IMR-90 (cell line): ENCODE measurements at regions not wholly inside any gene's neighbourhood (a gene's known extent, or its start where the extent isn't known, plus 50 kb on each side); places are given as distances from the start of the nearest gene placed in this dataset.

Experiments used
- POLR2A ChIP-seq: IDR thresholded peaks from 2 replicates; pipeline ENCODE4 v1.6.1; 2012; ENCODE audit warnings: mild to moderate bottlenecking, low read depth, low read length
- SMC3 ChIP-seq: fragments of 150-350 bp; IDR thresholded peaks from 2 replicates; pipeline ENCODE4 v1.6.1; 2016; ENCODE audit warnings: low read depth, mild to moderate bottlenecking, antibody characterized with exemption, low read length, moderate library complexity
- USF2 ChIP-seq: fragments of 150-350 bp; IDR thresholded peaks from 2 replicates; pipeline ENCODE4 v1.6.1; 2017; ENCODE audit warnings: mild to moderate bottlenecking, antibody characterized with exemption, low read length, low read depth
- TF ChIP-seq, protein P1 (sequence below): conservative IDR thresholded peaks from 2 replicates; pipeline ENCODE4 v1.5.1; 2012; ENCODE audit warnings: mild to moderate bottlenecking, low read depth, low read length, improper control_type of control experiment

DNA sequence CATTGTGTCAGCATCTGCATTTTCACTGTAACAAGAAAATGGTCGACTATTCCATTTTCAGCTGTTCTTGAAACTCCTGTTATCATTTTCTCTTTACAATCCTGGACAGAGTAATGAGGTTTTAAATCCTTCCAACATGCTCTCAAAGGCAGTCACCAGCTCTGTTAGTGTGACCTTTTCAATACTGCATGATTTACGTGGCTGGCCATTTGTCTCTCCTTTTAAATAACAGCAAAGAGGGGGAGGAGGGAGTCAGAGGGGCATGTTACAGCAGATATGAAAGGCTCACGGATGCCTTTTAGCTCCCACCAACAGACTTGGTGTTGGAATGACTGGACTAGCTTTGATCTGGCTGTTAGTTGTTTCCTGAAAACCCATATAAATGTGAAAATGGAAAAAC is 1251.2 kb downstream of the AACS start:
- TF ChIP-seq USF2 (no peak), POLR2A (no peak), SMC3 (no peak)
- TF ChIP-seq, protein P1, sequence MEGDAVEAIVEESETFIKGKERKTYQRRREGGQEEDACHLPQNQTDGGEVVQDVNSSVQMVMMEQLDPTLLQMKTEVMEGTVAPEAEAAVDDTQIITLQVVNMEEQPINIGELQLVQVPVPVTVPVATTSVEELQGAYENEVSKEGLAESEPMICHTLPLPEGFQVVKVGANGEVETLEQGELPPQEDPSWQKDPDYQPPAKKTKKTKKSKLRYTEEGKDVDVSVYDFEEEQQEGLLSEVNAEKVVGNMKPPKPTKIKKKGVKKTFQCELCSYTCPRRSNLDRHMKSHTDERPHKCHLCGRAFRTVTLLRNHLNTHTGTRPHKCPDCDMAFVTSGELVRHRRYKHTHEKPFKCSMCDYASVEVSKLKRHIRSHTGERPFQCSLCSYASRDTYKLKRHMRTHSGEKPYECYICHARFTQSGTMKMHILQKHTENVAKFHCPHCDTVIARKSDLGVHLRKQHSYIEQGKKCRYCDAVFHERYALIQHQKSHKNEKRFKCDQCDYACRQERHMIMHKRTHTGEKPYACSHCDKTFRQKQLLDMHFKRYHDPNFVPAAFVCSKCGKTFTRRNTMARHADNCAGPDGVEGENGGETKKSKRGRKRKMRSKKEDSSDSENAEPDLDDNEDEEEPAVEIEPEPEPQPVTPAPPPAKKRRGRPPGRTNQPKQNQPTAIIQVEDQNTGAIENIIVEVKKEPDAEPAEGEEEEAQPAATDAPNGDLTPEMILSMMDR = no peak
